ENCODE measurements at regions not wholly inside any gene's neighbourhood (a gene's known extent, or its start where the extent isn't known, plus 50 kb on each side); places are given as distances from the start of the nearest gene placed in this dataset.
"Not testable (repeated sequence)": the region's sequence is repeated elsewhere in the genome, so short reads cannot be mapped to it uniquely, and the experiment has no call there.

- no peak for DNase-seq (ENCODE audit: low spot score)
These were observed 497.8 kb downstream of the PREX1 start for GRCh38 chr20:48329676-48330664.

- no peak for DNase-seq (ENCODE audit: low spot score)
These were observed 498.7 kb downstream of the PREX1 start for GRCh38 chr20:48329031-48329615.

DNA sequence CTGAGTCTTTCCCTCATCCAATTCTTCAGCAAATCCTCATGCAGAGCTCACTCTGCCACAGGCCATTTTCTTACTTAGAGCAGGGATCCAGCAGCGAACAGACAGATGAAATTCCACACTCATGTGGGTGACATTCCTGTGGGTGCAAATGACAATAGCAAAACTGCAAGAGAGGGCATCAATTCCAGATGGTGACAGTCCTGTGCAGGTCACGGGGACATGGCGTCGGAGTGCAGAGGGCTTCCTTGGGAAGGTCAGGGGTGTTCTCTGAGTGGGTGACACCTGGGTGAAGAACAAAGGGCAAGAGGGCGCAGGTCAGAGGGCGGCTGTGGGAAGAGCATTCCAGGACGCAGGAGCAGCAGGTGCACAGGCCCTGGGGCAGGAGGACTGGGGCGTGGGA, 500.0 kb downstream of the PREX1 start:
- not testable (repeated sequence) for DNase-seq (ENCODE audit: low spot score)

- no peak for DNase-seq (ENCODE audit: low spot score)
These were observed 500.9 kb downstream of the PREX1 start for GRCh38 chr20:48326868-48327267.

- DNase-seq (ENCODE audit: low spot score): no peak
These were observed 501.4 kb downstream of the PREX1 start for GRCh38 chr20:48326434-48326691.

DNA sequence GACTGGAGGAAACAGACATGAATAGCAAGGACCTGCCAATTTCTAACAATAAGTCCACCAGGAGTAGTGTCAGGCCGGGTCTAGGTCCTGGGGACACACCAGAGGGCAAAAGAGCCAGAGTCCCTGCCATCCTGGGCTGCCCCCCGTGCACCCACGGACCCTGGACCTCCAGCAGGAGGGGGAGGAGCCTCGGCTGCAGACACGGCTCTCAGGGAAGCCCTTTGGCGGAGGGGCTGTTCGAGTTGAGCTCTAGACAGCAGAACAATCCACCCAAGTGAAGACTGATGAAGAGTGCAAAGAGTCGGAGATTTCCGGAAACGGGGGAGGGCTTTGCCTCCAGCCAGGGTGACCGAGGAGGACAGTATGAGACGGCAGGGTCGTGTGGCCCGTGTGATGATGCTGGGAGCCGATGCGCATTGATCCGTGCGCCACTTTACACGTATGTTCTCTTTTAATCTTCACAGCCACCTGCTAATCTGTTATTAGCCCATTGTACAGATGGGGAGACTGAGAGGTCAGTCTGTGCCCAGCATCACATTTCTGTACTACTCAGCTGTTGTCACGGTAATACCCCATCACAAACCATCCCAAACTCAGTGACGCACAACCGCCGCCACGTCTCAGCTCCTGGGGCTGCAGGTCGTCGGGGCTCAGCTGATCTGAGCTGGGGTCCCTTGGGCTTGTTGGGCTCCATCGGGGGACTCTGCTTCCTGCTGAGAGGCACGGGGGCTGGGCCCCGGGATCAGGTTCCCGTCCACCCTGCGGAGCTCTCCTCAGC, 502.0 kb downstream of the PREX1 start:
- no peak for DNase-seq (ENCODE audit: low spot score)

DNA sequence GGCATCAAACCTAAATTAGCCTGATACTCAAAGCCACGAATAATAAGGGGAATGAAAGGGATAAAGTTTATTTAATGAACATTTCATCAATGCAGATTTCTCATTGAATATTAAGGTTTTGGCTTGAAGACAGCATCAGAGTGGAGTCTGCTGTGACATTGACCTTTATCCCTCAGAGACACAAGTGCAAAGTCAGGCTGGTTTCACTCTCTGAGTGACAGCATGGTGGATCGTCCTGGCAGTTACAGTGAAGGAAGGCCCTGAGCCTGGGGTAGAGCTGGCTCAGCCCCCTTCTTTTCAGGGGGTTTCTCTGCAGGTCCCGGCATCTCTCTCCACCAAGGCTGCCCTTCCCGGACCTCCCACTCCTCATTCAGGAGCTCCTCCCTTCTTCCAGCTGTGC, 503.1 kb downstream of the PREX1 start:
- no peak for DNase-seq (ENCODE audit: low spot score)

- no peak for DNase-seq (ENCODE audit: low spot score)
These were observed 506.5 kb downstream of the PREX1 start for GRCh38 chr20:48321271-48321670.

DNA sequence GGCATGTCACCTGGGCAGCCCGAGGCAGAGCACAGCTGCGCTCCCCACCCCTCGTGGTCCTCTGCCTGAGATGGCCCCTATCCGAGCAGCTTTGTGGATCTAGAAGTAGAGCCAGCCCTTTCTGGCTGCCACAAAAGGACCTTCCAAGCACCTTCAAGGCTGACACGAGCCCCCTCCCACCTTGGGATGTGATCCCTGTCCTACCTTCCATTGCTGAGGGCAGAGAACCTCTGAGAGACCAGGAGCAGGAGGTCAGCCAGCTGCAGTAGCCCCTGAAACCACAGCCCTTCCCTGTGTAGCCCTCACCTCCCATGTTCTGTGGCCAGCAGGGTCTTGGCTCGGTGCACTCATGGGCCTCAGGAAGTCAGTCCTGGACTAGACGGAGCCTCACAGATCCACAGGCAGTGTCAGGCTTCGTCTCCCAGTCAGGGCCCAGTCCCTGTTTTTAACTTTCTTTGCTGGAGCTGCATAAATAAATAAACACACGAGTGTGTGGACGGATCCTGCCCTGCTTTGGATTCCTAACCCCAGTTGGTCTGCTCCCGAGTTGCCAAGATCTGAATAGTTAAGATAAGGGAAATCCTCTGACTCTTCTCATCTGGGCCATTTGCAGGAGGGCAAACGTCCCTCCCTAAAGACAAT, 507.7 kb downstream of the PREX1 start:
- DNase-seq (ENCODE audit: low spot score): no peak

DNA sequence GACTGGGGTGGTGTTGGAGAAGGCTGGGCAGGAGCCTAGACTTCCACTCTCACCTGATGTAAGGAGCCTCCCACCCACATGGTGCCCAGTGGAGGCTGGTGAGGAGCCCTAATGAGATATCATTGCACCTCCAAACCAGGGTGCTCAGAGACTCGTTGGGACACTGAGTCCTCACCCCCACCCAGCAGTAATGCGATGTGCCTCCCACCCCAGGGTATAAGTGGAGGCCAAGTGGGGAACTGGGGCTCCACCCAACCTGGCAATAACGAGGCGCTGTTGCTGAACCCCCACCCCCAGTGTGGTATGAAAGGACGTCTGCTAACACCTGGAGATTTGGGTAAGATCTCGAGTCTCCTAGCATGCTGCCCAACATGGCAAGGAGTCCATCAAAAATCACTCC, 510.2 kb downstream of the PREX1 start:
- no peak for DNase-seq (ENCODE audit: low spot score)

DNA sequence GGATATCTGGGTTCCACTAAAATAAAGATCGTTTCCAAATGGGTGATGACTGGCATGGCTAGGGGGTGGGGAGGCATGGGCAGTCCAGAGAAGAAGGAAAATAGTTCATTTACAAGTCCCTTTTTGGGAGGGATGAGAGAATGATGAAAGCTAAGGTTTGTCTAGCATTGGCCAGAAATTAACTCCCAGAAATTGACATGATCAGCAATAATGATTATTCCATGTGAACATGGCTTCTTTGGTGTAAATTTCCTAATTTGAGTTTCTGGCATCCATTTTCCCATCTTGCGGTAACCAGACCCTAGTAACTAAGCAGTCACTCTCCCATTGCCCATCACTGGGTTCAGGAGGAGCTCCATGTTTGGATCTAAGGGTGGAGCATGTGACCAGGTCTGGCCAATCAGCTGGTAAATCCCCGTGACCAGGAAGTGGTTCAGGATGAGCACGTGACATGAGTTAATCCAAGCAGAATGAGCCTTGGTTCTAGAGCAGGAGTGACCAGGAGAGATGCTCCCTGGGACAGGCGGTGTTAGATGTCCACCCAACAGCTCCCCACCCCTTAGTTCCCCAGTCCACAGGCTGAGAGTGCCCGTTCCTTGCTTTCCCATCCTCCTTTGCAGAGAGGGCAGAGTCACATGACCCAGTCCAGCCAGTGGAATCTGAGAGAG, 512.7 kb downstream of the PREX1 start:
- DNase-seq (ENCODE audit: low spot score): no peak

DNA sequence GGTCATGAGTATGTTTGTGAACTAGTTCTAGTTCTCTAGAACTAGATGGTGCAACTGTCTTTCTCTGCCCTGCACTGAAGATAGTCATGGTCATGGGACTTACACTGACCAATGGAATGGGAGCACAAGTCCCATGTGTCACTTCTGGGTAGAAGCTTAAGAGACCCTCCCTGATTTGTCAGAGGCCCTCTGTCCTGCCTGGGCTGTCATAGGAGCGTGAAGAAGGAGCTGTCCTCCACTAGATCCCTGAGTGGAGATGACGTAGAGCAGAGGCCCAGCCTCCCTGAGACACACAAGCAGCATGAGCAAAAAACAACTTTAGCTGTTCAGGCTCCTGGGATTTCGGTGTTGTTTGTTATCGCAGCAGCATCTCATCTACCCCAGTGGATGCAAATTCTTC, 514.5 kb downstream of the PREX1 start:
- DNase-seq (ENCODE audit: low spot score): no peak

DNA sequence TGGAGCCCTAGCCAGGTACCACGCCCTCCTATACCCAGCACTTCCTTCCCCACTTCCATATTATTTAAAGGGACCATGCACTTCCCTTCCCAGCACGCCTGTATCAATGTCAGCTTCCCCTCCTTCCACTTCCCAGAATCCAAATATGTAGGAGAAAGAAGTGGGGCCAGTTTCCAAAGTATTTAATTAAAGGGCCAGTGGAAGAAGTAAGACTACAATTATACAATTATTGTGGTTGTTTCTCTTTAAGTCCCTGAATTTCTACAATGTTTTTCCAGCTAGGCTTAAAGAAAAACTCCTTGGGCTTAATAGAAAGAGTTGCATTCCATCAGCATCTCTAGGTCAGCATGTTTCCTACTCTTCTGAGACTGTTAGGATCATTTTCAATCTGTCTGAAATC, 515.8 kb downstream of the PREX1 start:
- no peak for DNase-seq (ENCODE audit: low spot score)

DNA sequence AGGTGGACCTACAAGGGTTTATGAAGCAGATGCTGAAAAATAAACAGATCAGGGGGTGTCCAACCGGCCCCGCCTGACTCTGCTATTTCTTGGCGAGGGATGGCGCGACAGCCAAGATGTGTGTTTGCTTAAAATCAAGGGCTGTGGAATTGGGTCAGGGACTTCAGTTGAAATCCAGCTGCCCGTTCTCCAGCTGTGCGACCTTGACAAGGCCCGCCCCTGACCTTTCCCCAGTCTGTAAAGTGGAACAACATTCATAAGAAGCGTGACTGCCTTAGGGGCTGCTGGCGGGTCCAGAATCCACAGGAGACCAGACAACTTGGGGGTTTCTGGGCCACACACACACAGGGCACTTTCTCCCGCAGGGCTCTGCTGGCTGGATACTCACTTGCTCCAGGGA, 517.5 kb downstream of the PREX1 start:
- no peak for DNase-seq (ENCODE audit: low spot score)

GRCh38 chr20:48309293-48309692, 518.5 kb downstream of the PREX1 start:
- no peak for DNase-seq (ENCODE audit: low spot score)

DNA sequence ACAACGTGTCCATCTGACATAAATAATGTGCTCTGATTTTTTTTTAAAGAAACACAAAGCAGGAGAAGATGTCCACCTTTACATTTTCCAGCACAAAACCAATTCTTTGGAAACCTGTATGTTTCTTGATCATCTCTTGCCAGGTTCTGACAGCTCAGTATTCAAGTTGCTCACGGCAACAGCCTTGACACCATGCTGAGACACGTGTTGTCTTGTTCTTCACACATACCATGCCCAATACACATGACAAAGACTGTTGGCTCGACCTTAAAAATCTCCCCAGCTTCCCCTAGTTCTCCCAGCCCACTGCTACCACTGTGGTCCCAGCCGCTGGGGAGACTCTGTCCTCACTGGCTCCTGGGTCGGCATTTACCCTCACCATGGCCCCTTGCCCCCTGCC, 518.9 kb downstream of the PREX1 start:
- DNase-seq (ENCODE audit: low spot score): no peak

GRCh38 chr20:48308232-48308781, 519.5 kb downstream of the PREX1 start:
- no peak for DNase-seq (ENCODE audit: low spot score)

DNA sequence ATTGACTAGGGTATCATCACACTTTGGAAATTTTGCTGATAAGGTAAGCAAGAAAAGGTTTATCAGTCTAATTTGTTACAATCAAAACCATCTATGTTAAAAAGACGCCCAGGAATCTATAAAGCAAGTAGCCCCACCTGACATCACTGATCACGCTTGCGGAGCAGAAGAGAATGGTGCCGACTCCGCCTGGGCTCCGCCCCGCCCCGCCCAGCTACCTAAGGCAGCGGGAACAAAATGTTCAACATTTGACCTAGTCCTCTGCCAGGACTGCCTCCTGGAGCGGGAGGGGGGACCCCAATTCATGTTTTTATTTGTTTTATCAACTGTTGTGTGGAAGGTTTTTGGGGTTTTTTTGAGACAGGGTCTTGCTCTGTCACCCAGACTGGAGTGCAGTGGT, 520.5 kb downstream of the PREX1 start:
- DNase-seq (ENCODE audit: low spot score): no peak

- no peak for DNase-seq (ENCODE audit: low spot score)
These were observed 517.7 kb upstream of the SULF2 start for GRCh38 chr20:48302844-48303542.

GRCh38 chr20:48302149-48302548, 516.9 kb upstream of the SULF2 start:
- no peak for DNase-seq (ENCODE audit: low spot score)

- no peak for DNase-seq (ENCODE audit: low spot score)
These were observed 515.9 kb upstream of the SULF2 start for GRCh38 chr20:48301189-48301588.
